PC-3 (cell line): ENCODE measurements at regions not wholly inside any gene's neighbourhood (a gene's known extent, or its start where the extent isn't known, plus 50 kb on each side); places are given as distances from the start of the nearest gene placed in this dataset.

ENCODE experiments used
- ATAC-seq: fragments of 200-7000 bp; cut with Tn5 transposase; 2 replicates; pipeline ENCODE4 v1.9.1; 2020; ENCODE audit warnings: mild to moderate bottlenecking, moderate library complexity
- BruUV-seq: library from RNA; stranded (reverse); fragments of 400-500 nt; replicated peaks from 2 replicates; lab custom pipeline; 2021; lab: Mats Ljungman, UMichigan
- CTCF ChIA-PET: fragments of 300-600 bp; sonication (Branson Sonifier 250); formaldehyde crosslinking; loops from one replicate; lab custom pipeline; 2022; ENCODE audit warnings: antibody characterized with exemption; lab: Charles Lee
- POLR2A ChIA-PET: fragments of 300-600 bp; sonication (Branson Sonifier 250); formaldehyde crosslinking; loops from one replicate; lab custom pipeline; 2022; ENCODE audit warnings: antibody characterized with exemption; ENCODE audit not compliant: unreplicated experiment; lab: Charles Lee
- DNase-seq: peaks from one replicate; pipeline ENCODE4 v3.0.0-alpha.2; 2015
- H2AFZ ChIP-seq: fragments of 300-600 bp; sonication (generic); 2 replicates; pipeline ENCODE4 v1.6.0; 2016; ENCODE audit warnings: antibody characterized with exemption, low read length
- H3F3A ChIP-seq: fragments of 300-600 bp; sonication (generic); one replicate; pipeline ENCODE4 v1.6.0; 2017; ENCODE audit warnings: antibody characterized with exemption, low read length, control low read depth, mild to moderate bottlenecking; ENCODE audit not compliant: unreplicated experiment
- H3K27ac ChIP-seq: fragments of 300-600 bp; sonication (generic); 2 replicates; pipeline ENCODE4 v1.5.1; 2016; ENCODE audit warnings: mild to moderate bottlenecking, low read length
- H3K27me3 ChIP-seq: fragments of 300-600 bp; sonication (generic); 2 replicates; pipeline ENCODE4 v1.6.1; 2016; ENCODE audit warnings: low read length, mixed read lengths
- H3K36me3 ChIP-seq: fragments of 300-600 bp; sonication (generic); 2 replicates; pipeline ENCODE4 v1.6.1; 2016; ENCODE audit warnings: low read depth, mixed run types, low read length, mixed read lengths
- H3K4me1 ChIP-seq: fragments of 300-600 bp; sonication (generic); 2 replicates; pipeline ENCODE4 v1.5.1; 2016; ENCODE audit warnings: low read length; ENCODE audit not compliant: insufficient read depth
- H3K4me2 ChIP-seq: fragments of 300-600 bp; sonication (generic); 2 replicates; pipeline ENCODE4 v1.6.0; 2016; ENCODE audit warnings: low read length
- H3K4me3 ChIP-seq: fragments of 300-600 bp; sonication (generic); 2 replicates; pipeline ENCODE4 v1.5.1; 2016; ENCODE audit warnings: mild to moderate bottlenecking, low read length, mixed read lengths
- H3K79me2 ChIP-seq: fragments of 300-600 bp; sonication (generic); 2 replicates; pipeline ENCODE4 v1.6.1; 2017; ENCODE audit warnings: low read length, mixed read lengths
- H3K9ac ChIP-seq: fragments of 300-600 bp; sonication (generic); 2 replicates; pipeline ENCODE4 v1.6.0; 2016; ENCODE audit warnings: mild to moderate bottlenecking, low read length
- H3K9me2 ChIP-seq: fragments of 300-600 bp; sonication (generic); replicated peaks from 2 replicates; pipeline ENCODE4 v1.6.1; 2016; ENCODE audit warnings: mixed run types, low read length, mixed read lengths
- H3K9me3 ChIP-seq: fragments of 300-600 bp; sonication (generic); 2 replicates; pipeline ENCODE4 v1.6.1; 2016; ENCODE audit warnings: low read length, mixed read lengths
- H4K20me1 ChIP-seq: fragments of 300-600 bp; sonication (generic); 2 replicates; pipeline ENCODE4 v1.6.1; 2016; ENCODE audit warnings: low read length, mixed read lengths
- EZH2 ChIP-seq: fragments of 300-600 bp; sonication (generic); IDR thresholded peaks from one replicate; pipeline ENCODE4 v1.6.1; 2017; ENCODE audit warnings: antibody characterized with exemption, mild to moderate bottlenecking, low read length; ENCODE audit not compliant: unreplicated experiment
- EZH2phosphoT487 ChIP-seq: fragments of 300-600 bp; sonication (generic); IDR thresholded peaks from 2 replicates; pipeline ENCODE4 v1.6.1; 2018; ENCODE audit warnings: mild to moderate bottlenecking, antibody characterized with exemption, low read length, borderline replicate concordance
- intact Hi-C: fragments of 100-400 bp; cut with micrococcal nuclease; formaldehyde crosslinking; loops from 2 replicates; pipeline ENCODE4 v1.9.0; 2023
- TF ChIP-seq, protein P1 (sequence below): fragments of 300-600 bp; sonication (generic); conservative IDR thresholded peaks from 2 replicates; pipeline ENCODE4 v1.5.1; 2017; ENCODE audit warnings: antibody characterized with exemption, low read depth, mild to moderate bottlenecking, low read length

DNA sequence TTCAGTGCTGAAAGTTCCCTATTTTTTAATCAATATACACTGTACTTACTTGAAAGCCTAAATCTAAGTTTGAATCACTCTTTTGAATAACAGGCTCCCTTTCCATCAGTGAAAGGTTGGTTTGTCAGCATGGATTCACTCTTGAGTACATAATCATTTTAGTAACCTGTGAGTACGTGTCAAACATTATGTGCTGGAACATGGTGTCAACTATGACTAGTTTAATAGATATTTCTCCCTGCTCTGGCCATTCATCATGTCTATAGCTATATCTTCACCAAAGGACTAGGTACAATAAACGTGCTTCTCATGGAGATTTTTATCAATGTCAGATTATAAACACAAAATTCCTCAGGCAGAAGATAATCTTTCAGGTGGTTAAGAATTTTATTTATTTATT, 61.7 kb upstream of the MDFIC start:
- no TSS peak for BruUV-seq
- ChIA-PET CTCF (no interaction called here), POLR2A (no interaction called here)
- Histone ChIP-seq H3K4me2 (no peak overlapping the region), H3F3A (no peaks in the 10 kb centered on the region), H3K36me3 (no peaks in the 10 kb centered on the region), H3K79me2 (no peaks in the 10 kb centered on the region), H4K20me1 (no peaks in the 10 kb centered on the region), H3K9me3 (no peaks in the 10 kb centered on the region), H3K9me2 (no peaks in the 10 kb centered on the region), H3K27ac (no peak overlapping the region), H3K4me3 (no peak overlapping the region), H3K27me3 (no peaks in the 10 kb centered on the region), H2AFZ (no peak overlapping the region), H3K4me1 (peaks cover 11% of the 10 kb centered on the region), H3K9ac (no peak overlapping the region)
- intact Hi-C loops: no loop called here
- peak; percentile 25 for DNase-seq
- TF ChIP-seq, protein P1, sequence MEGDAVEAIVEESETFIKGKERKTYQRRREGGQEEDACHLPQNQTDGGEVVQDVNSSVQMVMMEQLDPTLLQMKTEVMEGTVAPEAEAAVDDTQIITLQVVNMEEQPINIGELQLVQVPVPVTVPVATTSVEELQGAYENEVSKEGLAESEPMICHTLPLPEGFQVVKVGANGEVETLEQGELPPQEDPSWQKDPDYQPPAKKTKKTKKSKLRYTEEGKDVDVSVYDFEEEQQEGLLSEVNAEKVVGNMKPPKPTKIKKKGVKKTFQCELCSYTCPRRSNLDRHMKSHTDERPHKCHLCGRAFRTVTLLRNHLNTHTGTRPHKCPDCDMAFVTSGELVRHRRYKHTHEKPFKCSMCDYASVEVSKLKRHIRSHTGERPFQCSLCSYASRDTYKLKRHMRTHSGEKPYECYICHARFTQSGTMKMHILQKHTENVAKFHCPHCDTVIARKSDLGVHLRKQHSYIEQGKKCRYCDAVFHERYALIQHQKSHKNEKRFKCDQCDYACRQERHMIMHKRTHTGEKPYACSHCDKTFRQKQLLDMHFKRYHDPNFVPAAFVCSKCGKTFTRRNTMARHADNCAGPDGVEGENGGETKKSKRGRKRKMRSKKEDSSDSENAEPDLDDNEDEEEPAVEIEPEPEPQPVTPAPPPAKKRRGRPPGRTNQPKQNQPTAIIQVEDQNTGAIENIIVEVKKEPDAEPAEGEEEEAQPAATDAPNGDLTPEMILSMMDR: no peak
- TF ChIP-seq EZH2phosphoT487: no peak
- no peak for ATAC-seq

DNA sequence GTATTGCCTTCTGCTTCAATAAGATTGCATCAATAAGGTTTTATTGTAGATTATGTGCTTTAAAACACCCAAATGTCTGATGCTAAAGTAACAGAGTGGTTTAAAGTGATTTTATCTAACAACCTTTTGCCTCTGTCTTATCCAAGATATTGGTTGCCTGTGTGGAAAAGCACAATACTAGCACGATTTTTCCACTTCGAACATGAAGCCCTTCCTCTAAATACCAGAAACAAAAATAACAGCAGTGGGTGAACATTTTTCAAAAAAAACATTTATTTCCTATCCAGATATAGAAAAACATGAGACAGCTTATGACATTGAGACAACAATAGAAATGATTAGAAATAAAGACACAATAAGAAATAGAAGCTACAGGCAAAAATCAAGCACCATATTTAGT, 59.5 kb upstream of the MDFIC start:
- DNase-seq (no peak), ATAC-seq (no peak)
- no peak overlapping the region for H3K9ac ChIP-seq
- H4K20me1 ChIP-seq: no peaks in the 10 kb centered on the region
- H3K4me2 ChIP-seq: no peak overlapping the region
- BruUV-seq: no TSS peak
- POLR2A ChIA-PET: no interaction called here
- H3K27ac ChIP-seq: no peak overlapping the region
- no peaks in the 10 kb centered on the region for H3K9me2 ChIP-seq
- no peak overlapping the region for H2AFZ ChIP-seq
- no peak overlapping the region for H3K4me3 ChIP-seq
- intact Hi-C loops: loop anchor here (2.0 kb wide), 1 partner anchor 436 kb away; no protein-coding TSS in a partner anchor
- no peaks in the 10 kb centered on the region for H3K9me3 ChIP-seq
- no peak for TF ChIP-seq EZH2phosphoT487
- TF ChIP-seq, protein P1: no peak
- no peak for TF ChIP-seq EZH2
- no peaks in the 10 kb centered on the region for H3K36me3 ChIP-seq
- no peaks in the 10 kb centered on the region for H3K27me3 ChIP-seq
- peaks cover 11% of the 10 kb centered on the region for H3K4me1 ChIP-seq
- no peaks in the 10 kb centered on the region for H3K79me2 ChIP-seq
- H3F3A ChIP-seq: no peaks in the 10 kb centered on the region
- CTCF ChIA-PET: no interaction called here

DNA sequence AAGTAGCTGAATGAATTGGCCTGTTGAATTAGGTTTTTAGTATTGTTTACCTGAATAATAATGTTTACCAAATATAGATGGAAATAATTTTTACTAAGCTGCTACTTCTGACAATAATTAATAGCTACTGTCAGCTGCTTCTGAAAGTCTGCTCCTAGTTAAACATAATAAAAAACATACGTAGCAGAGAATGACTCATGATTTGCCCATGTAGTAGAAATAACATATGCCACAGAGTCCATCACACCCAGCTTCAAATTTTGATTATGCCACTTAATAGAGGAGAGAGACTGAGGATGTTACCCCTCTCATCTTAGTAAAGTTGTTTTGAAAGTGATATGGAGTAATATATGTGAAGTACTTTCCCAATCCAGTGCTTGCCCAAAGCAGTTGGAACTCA, 57.6 kb upstream of the MDFIC start:
- intact Hi-C loops: no loop called here
- peak; percentile 76 for ATAC-seq
- DNase-seq: peak; percentile 48

More for the DNA sequence above, 57.6 kb upstream of the MDFIC start:
- Histone ChIP-seq H3K4me3 (no peak overlapping the region), H3K9me3 (no peaks in the 10 kb centered on the region), H4K20me1 (no peaks in the 10 kb centered on the region), H3F3A (no peaks in the 10 kb centered on the region), H3K27ac (no peak overlapping the region), H3K9me2 (no peaks in the 10 kb centered on the region), H3K4me1 (peaks cover 11% of the 10 kb centered on the region), H2AFZ (no peak overlapping the region), H3K27me3 (no peaks in the 10 kb centered on the region), H3K9ac (no peak overlapping the region), H3K36me3 (no peaks in the 10 kb centered on the region), H3K79me2 (no peaks in the 10 kb centered on the region), H3K4me2 (peak overlapping the region; percentile 45)
- ChIA-PET CTCF (interaction anchor here (0.7 to 2.3 kb wide), 4 partner anchors 353 to 816 kb away, joined by 3 to 12 read pairs (median 4); no protein-coding TSS in a partner anchor), POLR2A (interaction anchor here (0.8 to 0.9 kb wide), 2 partner anchors 59 to 400 kb away, joined by 3 to 4 read pairs; no protein-coding TSS in a partner anchor)
- BruUV-seq: no TSS peak
- TF ChIP-seq EZH2 (no peak), EZH2phosphoT487 (no peak)
- TF ChIP-seq, protein P1: no peak
